Head of caudate nucleus (tissue), 42 donors: ENCODE measurements at regions not wholly inside any gene's neighbourhood (a gene's known extent, or its start where the extent isn't known, plus 50 kb on each side); places are given as distances from the start of the nearest gene placed in this dataset.
A peak's percentile ranks its signal among the peaks of the same experiment; 100 is the strongest.

Experiments
- DNase-seq, 42 donors: peaks; one replicate each; pipeline versions ENCODE4 v3.0.0 to v3.0.0-alpha.2; 2020 to 2021; ENCODE audit warnings: mixed read lengths in 7 of 42
- intact Hi-C: fragments of 100-400 bp; cut with DNase I; formaldehyde crosslinking; loops from one replicate; pipeline ENCODE4 v1.15.0; 2022

GRCh38 chr2:128368437-128369107 lies 49.9 kb upstream of the HS6ST1 start:
- peak in 1 of 42 donors; percentile 23 for DNase-seq
- intact Hi-C loops = no loop called here

GRCh38 chr2:128369108-128369555 lies 50.5 kb upstream of the HS6ST1 start:
- intact Hi-C loops = no loop called here
- no peak for DNase-seq

- DNase-seq = no peak
- intact Hi-C loops = no loop called here
Measured at GRCh38 chr2:128369602-128370467, 51.2 kb upstream of the HS6ST1 start.

GRCh38 chr2:128370468-128371247 lies 52.0 kb upstream of the HS6ST1 start:
- intact Hi-C loops = no loop called here

GRCh38 chr2:128371248-128371630 lies 52.6 kb upstream of the HS6ST1 start:
- intact Hi-C loops = no loop called here
- no peak for DNase-seq

More at GRCh38 chr2:128370468-128371247, 52.0 kb upstream of the HS6ST1 start:
- peak in 1 of 42 donors; percentile 25 for DNase-seq

- DNase-seq = peak in 1 of 42 donors; percentile 8
- intact Hi-C loops = no loop called here
Measured at GRCh38 chr2:128371648-128372345, 53.1 kb upstream of the HS6ST1 start.

GRCh38 chr2:128372621-128373341 lies 54.1 kb upstream of the HS6ST1 start:
- intact Hi-C loops = no loop called here

GRCh38 chr2:128373451-128374000 lies 54.9 kb upstream of the HS6ST1 start:
- intact Hi-C loops = no loop called here
- DNase-seq = peak in 3 of 42 donors; percentile 4 to 16 (median 4)

More at GRCh38 chr2:128372621-128373341, 54.1 kb upstream of the HS6ST1 start:
- peak in 2 of 42 donors; percentile 6 to 21 for DNase-seq

- intact Hi-C loops = no loop called here
- DNase-seq = peak in 3 of 42 donors; percentile 8 to 22 (median 14)
Measured at GRCh38 chr2:128374001-128374710, 55.5 kb upstream of the HS6ST1 start.

GRCh38 chr2:128374711-128375413 lies 56.2 kb upstream of the HS6ST1 start:
- intact Hi-C loops = no loop called here
- peak in 2 of 42 donors; percentile 7 to 15 for DNase-seq

GRCh38 chr2:128375454-128375853 lies 56.8 kb upstream of the HS6ST1 start:
- intact Hi-C loops = no loop called here
- peak in 2 of 42 donors; percentile 10 to 20 for DNase-seq

- intact Hi-C loops = no loop called here
- peak in 6 of 42 donors; percentile 8 to 18 (median 10) for DNase-seq
Measured at GRCh38 chr2:128376241-128377041, 57.8 kb upstream of the HS6ST1 start.

GRCh38 chr2:128377071-128377910 lies 58.6 kb upstream of the HS6ST1 start:
- intact Hi-C loops = no loop called here
- DNase-seq = peak in 4 of 42 donors; percentile 3 to 20 (median 6)

GRCh38 chr2:128378231-128379020 lies 59.8 kb upstream of the HS6ST1 start:
- DNase-seq = peak in 5 of 42 donors; percentile 7 to 17 (median 9)
- intact Hi-C loops = no loop called here
